PC-9 (cell line): ENCODE measurements at regions not wholly inside any gene's neighbourhood (a gene's known extent, or its start where the extent isn't known, plus 50 kb on each side); places are given as distances from the start of the nearest gene placed in this dataset.

Source experiments
- CTCF ChIP-seq: fragments of 200-600 bp; sonication (generic); conservative IDR thresholded peaks from 2 replicates; pipeline ENCODE4 v1.6.1; 2017; ENCODE audit warnings: mixed run types, antibody characterized with exemption, mild to moderate bottlenecking, moderate library complexity
- EZH2 ChIP-seq: fragments of 200-600 bp; sonication (generic); IDR thresholded peaks from 2 replicates; pipeline ENCODE4 v1.8.0; 2017; ENCODE audit warnings: antibody characterized with exemption, low read depth

GRCh38 chr13:18992791-18993190, 188.8 kb downstream of the TUBA3C start:
- TF ChIP-seq CTCF (no peak), EZH2 (no peak)
